GM19240 (cell line): ENCODE measurements at regions not wholly inside any gene's neighbourhood (a gene's known extent, or its start where the extent isn't known, plus 50 kb on each side); places are given as distances from the start of the nearest gene placed in this dataset.

Experiments used
- DNase-seq: peaks from one replicate; pipeline ENCODE4 v3.0.0; 2011; ENCODE audit warnings: low spot score; ENCODE audit not compliant: insufficient read length

DNA sequence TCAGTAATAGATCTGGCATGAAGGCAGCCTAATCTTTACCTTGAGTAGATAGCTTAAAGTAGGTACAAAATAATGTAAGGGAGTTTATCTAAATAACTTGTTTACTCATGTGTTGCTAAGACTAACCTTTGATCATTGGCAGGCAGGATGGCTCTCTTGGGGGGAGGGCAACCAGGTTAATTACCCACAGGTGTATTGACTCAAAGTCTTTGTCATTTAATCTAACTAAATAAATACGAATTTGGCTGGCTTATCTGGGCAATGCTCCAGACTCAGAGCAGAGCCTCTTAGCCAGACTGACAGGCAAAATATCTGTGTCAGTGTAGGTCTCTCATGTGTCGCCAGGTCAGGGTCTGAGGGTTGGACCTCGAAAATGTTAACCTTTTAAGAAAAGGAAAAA, 283.4 kb upstream of the KLHL1 start:
- DNase-seq = no peak

DNA sequence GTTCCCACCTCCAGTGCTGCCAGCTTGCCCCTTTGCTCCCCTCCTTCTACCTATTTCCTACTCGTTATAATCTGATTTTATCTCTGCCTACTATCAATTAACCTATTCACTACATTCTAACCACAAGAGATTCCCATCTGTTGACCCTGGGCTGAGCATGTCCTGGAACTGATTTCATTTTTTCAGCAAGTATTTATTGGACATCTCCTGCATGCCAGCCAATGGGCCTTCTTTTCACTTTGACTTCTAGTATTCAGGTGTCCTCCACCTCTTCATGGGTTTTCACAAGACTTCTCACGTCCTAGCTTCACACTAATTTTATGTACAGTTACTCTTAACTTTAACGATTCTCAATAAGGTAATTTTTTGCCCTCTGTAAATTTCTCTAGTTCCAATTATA, 282.7 kb upstream of the KLHL1 start:
- no peak for DNase-seq

DNA sequence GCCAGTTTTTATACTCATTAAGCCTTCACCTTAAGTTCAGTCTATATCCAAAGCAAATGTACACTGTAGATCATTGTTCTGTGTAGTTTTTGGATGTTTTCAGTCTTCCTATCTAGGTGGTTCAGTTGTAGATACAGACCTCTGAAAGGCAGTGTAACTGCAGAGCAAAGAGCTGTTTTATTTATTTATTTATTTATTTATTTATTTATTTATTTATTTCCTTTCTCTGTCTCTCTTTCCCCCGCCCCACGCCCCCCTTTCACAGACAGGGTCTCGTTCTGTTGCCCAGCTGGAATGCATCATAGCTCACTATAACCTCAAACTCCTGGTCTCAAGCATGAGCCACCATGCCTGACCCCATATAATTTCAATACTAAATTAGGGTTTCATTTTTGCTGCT, 281.8 kb upstream of the KLHL1 start:
- no peak for DNase-seq

DNA sequence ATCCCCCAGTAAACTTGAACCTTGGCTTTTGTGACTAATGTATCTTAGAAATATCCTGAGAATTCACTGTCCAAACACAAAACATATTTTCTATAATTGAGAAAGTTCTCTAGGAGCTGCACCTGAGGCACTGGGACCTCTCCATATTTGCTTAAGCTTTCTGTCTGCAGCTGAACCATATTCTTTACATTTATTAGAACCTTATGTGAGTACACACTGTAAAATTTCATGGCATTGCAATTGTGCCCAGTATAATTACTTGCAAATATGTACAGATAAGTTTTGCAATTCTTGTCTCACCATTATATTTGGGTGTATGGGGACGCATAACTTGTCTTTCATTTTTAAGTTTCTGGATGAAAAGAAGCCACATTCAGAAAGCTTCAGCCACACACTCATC, 280.7 kb upstream of the KLHL1 start:
- no peak for DNase-seq

DNA sequence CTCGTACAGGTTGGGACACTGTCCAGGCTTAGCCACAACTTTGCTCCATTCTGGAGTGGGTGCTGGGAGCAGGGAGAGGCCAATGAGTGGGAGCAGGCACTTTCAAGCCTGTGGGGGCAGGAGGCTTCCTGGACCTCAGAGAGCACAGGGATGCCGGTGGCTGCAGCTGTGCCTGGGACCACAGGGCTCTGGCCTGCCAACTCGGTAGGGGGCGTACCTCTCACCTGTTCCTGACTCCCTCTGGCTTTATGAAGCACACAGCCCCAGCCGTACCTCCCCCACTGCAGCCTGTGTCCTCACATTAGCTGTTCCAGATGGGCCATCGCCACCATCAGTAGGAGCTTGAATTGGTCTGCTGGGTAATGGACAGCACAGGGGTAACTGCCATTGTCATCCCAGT, 278.7 kb upstream of the KLHL1 start:
- DNase-seq = no peak

DNA sequence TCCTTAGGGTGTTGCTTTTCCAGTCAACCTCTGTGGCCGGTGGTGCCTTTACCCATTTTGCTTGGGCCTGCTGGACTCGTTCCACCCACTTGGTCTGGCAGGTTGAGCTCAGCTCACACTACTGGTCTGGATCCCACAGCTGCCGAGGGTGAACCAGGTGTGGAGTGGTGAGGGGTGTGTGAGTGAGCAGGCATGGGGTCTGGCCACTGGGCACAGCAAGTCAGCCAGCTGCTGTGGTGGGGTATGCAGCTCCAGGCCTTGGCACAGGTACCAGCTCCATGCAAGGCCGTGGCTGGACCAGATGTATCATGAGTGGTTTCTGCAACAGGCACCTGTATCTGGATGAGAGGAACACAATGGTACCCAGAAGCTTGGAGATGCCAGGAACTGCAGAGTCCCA, 277.6 kb upstream of the KLHL1 start:
- no peak for DNase-seq

DNA sequence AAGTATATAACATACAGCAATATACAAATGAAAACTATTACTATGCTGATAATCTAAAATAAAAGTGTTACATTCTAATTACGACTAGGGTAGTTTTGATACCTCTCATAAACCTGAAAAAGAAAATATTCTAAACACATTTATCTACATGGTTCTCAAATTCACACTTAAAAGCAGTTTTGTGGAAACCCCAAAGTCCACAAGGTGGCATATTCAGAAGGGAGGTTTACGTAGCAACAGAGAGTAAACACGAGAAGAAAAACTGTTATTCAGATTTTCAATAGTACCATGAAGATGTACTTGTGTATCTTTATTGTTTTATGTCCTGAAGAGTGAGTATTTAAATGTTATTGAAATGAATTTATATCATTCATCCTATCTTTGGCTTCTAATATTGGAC, 275.9 kb upstream of the KLHL1 start:
- no peak for DNase-seq

DNA sequence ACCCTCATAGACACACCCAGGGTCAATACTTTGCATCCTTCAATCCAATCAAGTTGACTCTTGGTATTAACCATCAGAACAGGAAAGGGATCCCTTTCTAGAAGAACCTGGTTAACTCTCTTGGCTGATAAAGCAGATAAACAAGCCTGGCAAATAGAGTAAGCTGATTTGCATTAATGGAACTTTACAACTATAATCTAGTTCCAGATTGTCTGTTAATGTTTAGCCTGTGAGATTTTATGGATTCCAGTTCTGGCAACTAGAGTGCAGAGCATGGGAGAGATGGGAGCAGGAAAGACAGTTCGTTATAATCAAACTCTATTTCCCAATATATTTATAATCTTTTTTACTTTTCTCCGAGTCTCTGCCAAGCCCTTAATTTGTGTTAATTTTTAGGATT, 272.6 kb upstream of the KLHL1 start:
- DNase-seq = no peak

DNA sequence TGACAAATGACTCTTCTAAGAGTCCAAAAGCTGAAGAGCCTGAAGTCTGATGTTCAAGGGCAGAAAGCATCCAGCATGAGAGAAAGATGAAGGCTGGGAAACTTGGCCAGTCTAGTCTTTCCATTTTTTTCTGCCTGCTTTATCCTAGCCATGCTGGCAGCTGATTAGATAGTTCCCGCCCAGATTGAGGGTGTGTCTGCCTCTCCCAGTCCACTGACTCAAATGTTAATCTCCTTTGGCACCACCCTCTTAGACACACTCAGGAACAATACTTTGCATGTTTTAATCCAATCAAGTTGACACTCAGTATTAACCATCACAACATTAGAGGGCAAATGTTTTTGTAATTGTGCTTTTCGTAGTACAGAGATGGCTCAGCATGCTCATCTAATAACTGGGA, 267.5 kb upstream of the KLHL1 start:
- no peak for DNase-seq

DNA sequence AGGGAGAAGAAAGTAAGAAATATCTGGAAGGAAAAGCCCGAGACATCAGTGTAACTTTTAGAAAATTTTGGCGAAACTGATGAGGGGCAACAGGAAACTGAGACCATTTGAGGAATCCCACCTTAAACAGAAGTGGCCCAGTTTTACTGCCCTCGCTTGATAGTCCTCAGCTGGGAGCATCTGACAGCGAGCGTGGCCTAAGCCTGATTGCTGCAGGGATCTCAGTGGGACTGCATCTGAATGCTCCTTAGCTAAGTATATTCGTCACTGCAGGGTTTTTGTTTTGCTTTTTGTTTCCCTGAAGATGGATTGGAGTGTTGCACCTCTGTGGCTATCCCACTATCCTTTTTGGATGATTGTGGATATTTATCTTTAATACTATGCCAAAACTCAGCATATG, 262.7 kb upstream of the KLHL1 start:
- DNase-seq = no peak

DNA sequence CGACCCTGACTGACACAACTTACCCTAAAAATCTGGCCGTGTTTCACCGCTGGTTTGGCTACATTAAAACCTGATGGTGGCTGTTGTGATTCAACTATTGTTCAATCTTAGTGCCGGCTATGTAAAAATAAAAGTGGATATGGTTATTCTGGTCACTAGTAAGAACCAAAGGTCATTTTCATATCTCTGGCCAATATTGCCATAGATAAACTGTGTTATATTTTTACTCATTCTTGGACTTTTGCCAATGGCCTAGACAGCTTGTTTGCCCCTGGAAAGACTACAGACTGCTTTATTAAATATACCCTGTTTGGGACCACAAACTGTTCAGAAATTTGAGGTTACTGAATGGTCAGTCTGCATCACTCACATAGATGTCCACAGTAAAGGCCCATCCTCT, 258.5 kb upstream of the KLHL1 start:
- DNase-seq = no peak

DNA sequence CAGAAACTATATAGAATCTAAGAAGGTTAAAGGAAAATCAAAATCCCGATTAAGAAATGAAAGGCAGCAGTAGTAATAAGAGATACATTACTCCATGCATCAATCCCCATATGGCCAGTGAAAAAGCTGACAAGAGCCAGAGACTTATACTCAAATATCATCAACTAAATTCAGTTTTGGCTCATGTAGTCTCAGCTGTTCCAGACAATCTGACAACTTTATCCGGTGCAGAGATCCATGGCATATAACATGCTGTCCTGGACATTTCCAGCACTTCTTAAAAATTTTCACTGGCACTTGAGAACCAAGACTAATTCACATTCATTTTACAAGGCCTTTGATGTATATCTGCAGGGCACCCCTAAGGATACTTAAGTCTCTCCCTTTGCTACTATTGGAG, 255.7 kb upstream of the KLHL1 start:
- DNase-seq = no peak

DNA sequence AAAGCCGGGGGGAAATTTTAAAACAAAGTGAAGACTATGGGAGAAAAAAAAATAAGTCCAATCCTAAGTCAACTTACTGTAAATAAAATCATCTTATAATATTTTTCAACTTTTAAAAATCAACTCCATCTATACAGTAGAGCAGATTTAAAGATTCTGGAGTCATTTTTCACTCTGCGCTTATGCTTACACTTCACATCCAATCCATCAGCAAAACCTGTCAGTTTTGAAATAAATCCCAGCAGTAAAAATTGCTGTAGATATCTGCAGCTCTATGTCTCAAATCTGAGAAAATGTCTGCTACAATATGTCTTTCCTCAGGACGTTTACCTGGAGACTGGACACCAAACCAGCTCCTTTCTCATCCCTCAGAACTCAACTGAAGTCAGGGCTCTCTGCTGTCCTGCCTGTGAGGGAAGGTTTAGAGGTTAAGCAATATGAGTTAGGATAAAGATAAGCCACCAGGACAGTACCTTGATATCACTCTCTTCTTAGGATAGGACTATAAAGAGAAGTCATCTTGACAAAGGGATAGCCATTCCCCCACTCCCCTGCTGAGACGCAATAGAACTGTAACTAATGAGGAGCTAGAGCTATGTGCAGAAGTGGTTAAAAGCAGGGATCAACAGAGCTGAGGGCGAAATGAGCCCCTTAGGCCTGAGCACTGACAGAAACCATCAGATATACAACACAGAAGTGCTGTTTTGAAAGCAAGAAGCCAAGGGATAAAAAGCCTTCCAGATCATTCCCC, 254.7 kb upstream of the KLHL1 start:
- no peak for DNase-seq

DNA sequence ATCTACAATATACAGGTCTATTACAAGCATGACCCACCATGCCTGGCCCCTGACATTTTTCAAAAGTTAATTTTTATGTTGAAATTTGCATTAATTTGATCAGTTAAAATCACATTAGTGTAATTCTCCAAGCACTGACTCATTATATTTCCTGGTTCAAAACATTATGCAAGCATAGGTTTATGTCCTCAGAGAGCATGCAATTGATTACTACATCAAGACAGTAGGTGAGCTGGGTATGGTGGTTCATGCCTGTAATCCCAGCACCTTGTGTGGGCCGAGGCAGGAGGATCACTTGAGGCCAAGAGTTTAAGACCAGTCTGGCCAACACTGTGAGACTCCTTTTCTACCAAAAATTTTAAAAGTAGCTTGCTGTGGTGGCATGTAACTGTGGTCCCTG, 248.8 kb upstream of the KLHL1 start:
- DNase-seq = no peak

DNA sequence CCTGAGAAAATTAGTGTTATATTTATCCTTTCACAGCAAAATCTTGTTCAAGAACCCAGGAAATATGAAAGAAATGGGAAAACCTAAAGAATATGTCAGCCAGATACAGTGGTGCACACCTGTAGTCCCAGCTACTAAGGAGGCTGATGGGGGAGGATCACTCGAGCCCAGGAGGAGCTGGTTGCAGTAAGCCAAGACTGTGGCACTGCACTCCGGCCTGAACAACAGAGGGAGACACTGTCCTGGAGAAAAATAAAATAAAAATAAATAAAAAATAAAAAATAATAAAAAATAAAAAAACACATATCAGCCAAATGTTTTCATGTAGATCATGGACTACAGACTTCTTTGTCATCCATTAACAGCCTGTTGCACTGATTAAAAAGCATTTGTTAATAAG, 244.8 kb upstream of the KLHL1 start:
- no peak for DNase-seq

DNA sequence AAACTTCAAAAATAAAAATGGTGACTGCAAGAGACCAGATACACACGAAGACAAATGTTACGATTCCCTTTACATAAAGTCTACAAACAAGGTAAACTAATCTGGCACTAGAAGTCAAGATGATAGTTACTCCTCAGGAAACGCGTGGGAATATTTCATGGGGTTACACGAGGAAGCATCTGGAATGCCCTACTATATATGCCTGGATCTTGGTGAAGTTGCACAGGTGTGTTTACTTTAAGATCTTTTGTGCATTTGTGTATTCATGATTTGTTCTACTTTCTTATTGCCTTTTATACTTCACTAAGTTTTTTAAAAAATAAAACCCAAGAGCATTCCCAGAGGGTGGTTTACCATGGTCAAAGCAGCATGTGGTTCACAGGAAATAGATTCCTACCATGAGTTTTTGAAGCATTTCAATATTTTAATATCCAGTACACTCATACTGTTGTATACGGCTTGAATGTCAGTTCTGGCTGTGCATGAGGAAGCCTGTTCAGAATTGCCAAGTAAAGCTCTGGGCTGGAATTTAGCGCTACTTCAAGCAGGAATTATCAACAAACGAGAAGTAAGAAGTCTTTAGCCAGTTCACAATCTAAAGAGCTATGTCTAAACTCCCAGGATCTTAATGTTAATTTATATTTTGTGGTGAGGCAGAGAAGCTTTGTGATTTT, 239.8 kb upstream of the KLHL1 start:
- DNase-seq = no peak

DNA sequence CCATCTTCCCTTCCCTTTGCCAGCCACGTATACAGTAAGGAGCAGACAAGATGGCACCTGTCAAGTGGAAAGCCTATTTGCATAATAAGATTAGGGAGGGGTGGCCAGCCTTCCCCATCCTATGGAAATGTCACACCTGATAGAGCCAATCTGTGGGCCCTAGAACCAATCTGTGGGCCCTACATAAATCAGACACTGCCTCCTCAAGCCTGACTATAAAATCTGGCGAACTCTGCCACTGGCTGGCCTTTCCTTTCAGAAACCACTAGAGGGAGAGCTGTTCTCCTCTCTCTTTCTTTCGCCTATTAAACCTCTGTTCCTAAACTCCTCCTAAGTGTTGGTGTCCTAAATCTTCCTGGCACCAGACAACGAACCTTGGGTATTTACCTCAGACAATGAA, 231.5 kb upstream of the KLHL1 start:
- no peak for DNase-seq

DNA sequence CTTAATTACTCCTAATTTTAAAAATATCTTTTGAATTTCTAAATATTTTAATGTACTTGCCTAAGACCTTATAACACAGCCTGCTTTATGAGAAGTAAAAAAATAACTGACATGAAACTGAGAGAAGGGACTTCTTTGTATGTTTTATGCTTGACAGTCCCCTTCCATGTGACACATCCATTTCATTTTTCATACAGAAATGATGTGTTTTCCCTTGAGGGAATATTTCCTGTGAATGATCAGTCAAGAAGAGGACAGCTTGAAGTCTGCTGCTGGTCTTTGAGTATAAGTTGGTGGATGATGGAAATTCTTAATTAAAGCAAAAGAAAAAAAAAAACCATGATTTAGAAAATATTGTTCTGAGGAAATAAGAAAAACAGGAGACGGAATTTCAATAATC, 230.4 kb upstream of the KLHL1 start:
- no peak for DNase-seq

DNA sequence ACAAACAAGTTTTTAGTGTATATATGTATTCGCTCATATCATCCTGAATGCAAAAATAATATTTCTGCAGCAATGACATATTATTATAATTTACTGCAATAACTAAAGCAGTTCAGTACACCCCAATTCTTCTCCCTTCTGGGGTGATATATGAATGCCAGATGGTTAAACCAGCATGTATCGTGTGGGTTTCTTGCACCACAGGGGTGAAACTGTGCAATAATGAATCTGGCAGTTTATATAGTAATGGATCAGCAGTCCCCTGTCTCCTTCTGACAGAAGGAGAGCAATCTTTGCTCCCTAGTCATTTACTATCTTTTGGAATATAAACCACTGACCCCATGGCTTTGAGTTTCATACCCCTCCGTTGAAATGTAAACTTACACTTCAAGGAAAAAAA, 228.6 kb upstream of the KLHL1 start:
- no peak for DNase-seq

DNA sequence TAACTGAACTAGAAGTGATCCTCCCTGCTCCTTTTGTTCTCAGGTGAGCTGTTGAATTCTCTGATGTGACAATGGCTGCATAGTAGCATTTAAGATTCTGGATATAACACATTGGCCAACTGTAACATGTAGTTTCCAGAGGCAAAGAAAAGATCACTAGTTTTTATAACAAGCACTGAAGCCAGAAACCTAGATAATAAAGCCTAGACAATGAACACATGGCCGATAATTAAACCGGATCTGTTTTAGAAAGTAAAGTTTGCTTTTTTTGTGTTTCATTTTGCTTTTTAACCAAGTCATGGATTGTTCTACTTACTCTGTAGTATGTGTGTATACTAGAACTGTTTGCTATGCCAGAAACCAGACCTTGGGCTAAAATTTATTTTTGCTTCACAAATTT, 225.5 kb upstream of the KLHL1 start:
- no peak for DNase-seq

DNA sequence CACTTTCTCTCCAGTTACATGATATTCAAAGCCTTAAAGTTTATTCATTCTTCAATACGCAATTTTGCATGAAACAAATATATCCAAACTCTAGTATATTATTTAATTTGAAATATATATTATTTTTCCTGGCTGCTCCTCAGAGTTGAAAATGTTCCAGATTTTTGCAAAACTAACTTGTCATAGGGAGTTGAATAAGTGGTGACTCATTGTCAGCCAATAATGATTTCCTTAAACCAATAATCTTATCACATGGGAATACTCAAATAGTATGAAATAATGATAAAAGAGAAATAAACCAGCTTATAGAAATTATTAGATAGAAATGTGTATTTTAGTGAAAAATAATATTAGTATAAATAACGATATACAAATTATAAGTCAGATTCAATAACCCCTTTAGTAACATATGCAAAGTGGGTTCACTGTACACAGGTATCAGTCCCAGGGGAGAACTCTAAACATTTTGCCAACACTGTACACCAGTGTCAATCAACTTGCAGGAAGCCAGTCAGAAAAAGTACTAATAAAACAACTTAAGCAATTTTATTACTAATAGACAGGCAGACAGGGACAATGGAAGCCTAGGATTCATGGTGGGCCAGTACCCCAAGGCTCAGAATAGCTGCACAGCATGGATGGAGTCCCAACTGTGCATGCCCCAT, 222.6 kb upstream of the KLHL1 start:
- no peak for DNase-seq

DNA sequence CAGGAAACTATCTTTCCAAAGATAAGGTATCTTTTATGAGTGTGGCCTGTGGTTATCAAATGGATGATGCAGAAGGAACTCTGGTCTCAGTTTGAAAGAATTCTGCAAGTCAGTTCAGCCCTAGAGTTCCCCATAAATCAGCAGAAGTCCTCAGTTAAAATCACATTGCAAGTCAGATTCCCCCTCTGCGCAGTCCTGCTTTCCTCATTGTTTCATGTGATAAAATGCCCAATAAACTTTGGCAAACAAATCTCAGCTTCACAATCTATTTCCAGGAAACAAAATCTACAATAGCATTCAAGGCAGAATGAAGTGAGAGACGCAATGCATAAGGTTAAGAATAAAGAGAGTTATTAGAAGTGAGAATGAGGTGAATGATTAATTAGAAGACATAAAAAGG, 216.3 kb upstream of the KLHL1 start:
- no peak for DNase-seq

DNA sequence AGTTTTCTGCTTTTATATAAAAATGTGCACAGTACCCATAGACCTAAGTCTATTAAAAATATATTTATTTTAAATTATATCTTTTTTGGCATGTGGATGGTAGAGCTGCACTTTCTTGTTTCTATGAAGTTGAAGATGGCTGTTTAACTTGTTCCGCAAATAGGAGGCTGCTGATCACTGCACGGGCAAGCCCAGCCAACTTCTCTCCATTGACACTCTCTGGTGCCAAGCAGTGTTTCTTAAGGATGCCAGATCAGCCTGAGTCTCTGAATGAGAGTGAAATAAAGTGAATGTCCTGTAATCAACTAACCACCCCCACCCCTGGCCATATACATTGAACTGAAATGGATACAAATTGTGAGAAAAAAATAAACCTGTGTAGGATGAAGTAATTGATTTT, 202.9 kb upstream of the KLHL1 start:
- no peak for DNase-seq
